ENCODE measurements at regions not wholly inside any gene's neighbourhood (a gene's known extent, or its start where the extent isn't known, plus 50 kb on each side); places are given as distances from the start of the nearest gene placed in this dataset.
A peak's percentile ranks its signal among the peaks of the same experiment; 100 is the strongest.

DNA sequence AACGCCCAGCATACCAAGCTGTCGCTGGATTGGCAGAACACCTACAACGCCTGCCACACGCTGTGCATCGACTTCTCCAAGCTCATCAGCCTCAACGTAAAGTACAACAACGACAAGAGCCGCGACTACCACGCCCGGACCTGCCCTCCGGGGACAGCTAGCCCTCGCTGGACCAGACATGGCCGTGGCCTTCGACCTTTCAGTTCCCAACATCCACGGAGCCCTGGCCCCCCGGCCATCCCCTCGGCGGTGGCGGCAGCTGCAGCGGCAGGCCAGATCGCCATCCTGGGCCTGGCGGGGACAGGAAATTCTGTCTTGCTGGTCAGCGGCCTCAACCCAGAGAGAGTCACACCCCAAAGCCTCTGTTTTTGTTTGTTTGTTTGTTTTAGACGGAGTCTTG is 132.6 kb upstream of the FUT8 start:
- H3K9me1 ChIP-seq (ENCODE audit: insufficient read depth, low read length): peaks cover 8% of the 10 kb centered on the region; the same call in 1 of the 2 replicates
- ChIA-PET CTCF (no interaction called here), POLR2A (ENCODE audit: unreplicated experiment) (no interaction called here)
- no peak overlapping the region for H2BK5ac ChIP-seq (ENCODE audit: low read depth, low read length, poor library complexity, severe bottlenecking)
- no TSS peak for BruUV-seq (replicated peaks)
- H2BK20ac ChIP-seq (ENCODE audit: low read depth, low read length): no peak overlapping the region
- H3K23ac ChIP-seq (ENCODE audit: low read depth, low read length): no peak overlapping the region
- no peaks in the 10 kb centered on the region for H3K9me3 ChIP-seq (ENCODE audit: control insufficient read depth, insufficient read depth, low read length)
- no peak overlapping the region for H2AK5ac ChIP-seq (ENCODE audit: low read depth, low read length)
- no peak overlapping the region for H4K8ac ChIP-seq (ENCODE audit: low read depth in 2 of 2, low read length in 2 of 2)
- intact Hi-C loops (cut with micrococcal nuclease) (no loop called here), in situ Hi-C loops (cut with MboI; ENCODE audit: low sequenced_read_pairs) (no loop called here), dilution Hi-C loops (cut with HindIII; ENCODE audit: low sequenced_read_pairs, unreplicated experiment) (no loop called here)
- no peak overlapping the region for H3K18ac ChIP-seq (ENCODE audit: low read depth, low read length)
- H3K27ac ChIP-seq (ENCODE audit: insufficient read depth, low read length): no peak overlapping the region
- no peak overlapping the region for H4K5ac ChIP-seq (ENCODE audit: low read depth, low read length)
- H3K4ac ChIP-seq (ENCODE audit: low read depth, low read length): no peak overlapping the region
- H3K4me1 ChIP-seq (ENCODE audit: control insufficient read depth, insufficient read depth, low read length): peaks cover 7% of the 10 kb centered on the region
- H3K9ac ChIP-seq (ENCODE audit: low read depth, low read length): no peak overlapping the region
- no peaks in the 10 kb centered on the region for H3K79me1 ChIP-seq (ENCODE audit: low read depth in 1 of 2, low read length in 2 of 2)
- H2BK120ac ChIP-seq (ENCODE audit: low read depth, low read length): no peak overlapping the region
- H3K4me3 ChIP-seq (ENCODE audit: insufficient read depth, low read depth, low read length): no peak overlapping the region
- no peak for DNase-seq
- H3K36me3 ChIP-seq (ENCODE audit: control insufficient read depth, insufficient read depth, low read length): no peaks in the 10 kb centered on the region
- no peak overlapping the region for H2BK15ac ChIP-seq (ENCODE audit: low read depth, low read length)
- H2AK9ac ChIP-seq (replicated peaks; ENCODE audit: low read depth, low read length, poor library complexity): peak overlapping the region; percentile 49
- no peak overlapping the region for H3K14ac ChIP-seq (replicated peaks; ENCODE audit: low read depth, low read length)
- H4K91ac ChIP-seq (ENCODE audit: insufficient read depth, low read depth, low read length): no peak overlapping the region
- H3K27me3 ChIP-seq (ENCODE audit: control insufficient read depth, insufficient read depth, low read length): no peaks in the 10 kb centered on the region
- no peak overlapping the region for H2AFZ ChIP-seq (replicated peaks; ENCODE audit: low read length, poor library complexity)
- no peak overlapping the region for H3K4me2 ChIP-seq (ENCODE audit: low read depth, low read length)
- no peak for ATAC-seq (ENCODE audit: low read depth)
- H3K56ac ChIP-seq (ENCODE audit: extremely low read depth, insufficient read depth, low read length): no peak overlapping the region
- TF ChIP-seq, protein P1, sequence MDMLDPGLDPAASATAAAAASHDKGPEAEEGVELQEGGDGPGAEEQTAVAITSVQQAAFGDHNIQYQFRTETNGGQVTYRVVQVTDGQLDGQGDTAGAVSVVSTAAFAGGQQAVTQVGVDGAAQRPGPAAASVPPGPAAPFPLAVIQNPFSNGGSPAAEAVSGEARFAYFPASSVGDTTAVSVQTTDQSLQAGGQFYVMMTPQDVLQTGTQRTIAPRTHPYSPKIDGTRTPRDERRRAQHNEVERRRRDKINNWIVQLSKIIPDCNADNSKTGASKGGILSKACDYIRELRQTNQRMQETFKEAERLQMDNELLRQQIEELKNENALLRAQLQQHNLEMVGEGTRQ (IDR thresholded peaks at IDR 0.05; ENCODE audit: low read depth, low read length): no peak
- H4K20me1 ChIP-seq (ENCODE audit: insufficient read depth, low read length): no peaks in the 10 kb centered on the region
- 95% methylated on average over 7 of the region's 25 CpGs; no CpG with 5 or more reads in 1 of the 2 experiments for WGBS, 2 experiments (ENCODE audit: extremely low coverage in 2 of 2, insufficient read length in 1 of 2)

Data from IMR-90 (cell line).